Neural cell (in vitro differentiated cells): ENCODE measurements at regions not wholly inside any gene's neighbourhood (a gene's known extent, or its start where the extent isn't known, plus 50 kb on each side); places are given as distances from the start of the nearest gene placed in this dataset.

Experiments
- H2AFZ ChIP-seq: fragments of 200-600, 300-800 bp; sonication (generic), shearing (Covaris generic); 2 replicates; pipeline ENCODE4 v1.6.0; 2014; ENCODE audit warnings: low read depth, mild to moderate bottlenecking, antibody characterized with exemption, low read length, moderate library complexity
- H3F3A ChIP-seq: fragments of 200-600 bp; shearing (Covaris generic); 2 replicates; pipeline ENCODE4 v1.6.1; 2016; ENCODE audit warnings: mild to moderate bottlenecking, moderate library complexity, mixed read lengths, antibody characterized with exemption, low read length; ENCODE audit not compliant: insufficient read depth, poor library complexity, severe bottlenecking
- H3K27ac ChIP-seq: fragments of 200-600, 300-800 bp; sonication (generic), shearing (Covaris generic); 2 replicates; pipeline ENCODE4 v1.5.1; 2014; ENCODE audit warnings: mild to moderate bottlenecking, low read length, moderate library complexity
- H3K27me3 ChIP-seq: fragments of 300-800, 200-600 bp; sonication (generic), shearing (Covaris generic); 2 replicates; pipeline ENCODE4 v1.6.0; 2014; ENCODE audit warnings: mild to moderate bottlenecking, low read depth, low read length, moderate library complexity; ENCODE audit not compliant: insufficient read depth
- H3K36me3 ChIP-seq: fragments of 300-800, 200-600 bp; sonication (generic), shearing (Covaris generic); 2 replicates; pipeline ENCODE4 v1.5.1; 2014; ENCODE audit warnings: mild to moderate bottlenecking, antibody characterized with exemption, low read length, moderate library complexity; ENCODE audit not compliant: insufficient read depth
- H3K4me2 ChIP-seq: fragments of 300-800, 200-600 bp; sonication (generic), shearing (Covaris generic); 2 replicates; pipeline ENCODE4 v1.6.0; 2014; ENCODE audit warnings: mild to moderate bottlenecking, low read length
- H3K4me3 ChIP-seq: fragments of 300-800, 200-600 bp; sonication (generic), shearing (Covaris generic); 2 replicates; pipeline ENCODE4 v1.5.1; 2014; ENCODE audit warnings: mild to moderate bottlenecking, low read length, moderate library complexity
- H3K79me2 ChIP-seq: fragments of 200-600 bp; shearing (Covaris generic); replicated peaks from 2 replicates; pipeline ENCODE4 v1.6.0; 2014; ENCODE audit warnings: mild to moderate bottlenecking, low read length, moderate library complexity; ENCODE audit not compliant: insufficient read depth
- H3K9ac ChIP-seq: fragments of 300-800, 200-600 bp; sonication (generic), shearing (Covaris generic); 2 replicates; pipeline ENCODE4 v1.6.1; 2016; ENCODE audit warnings: mild to moderate bottlenecking, low read length, mixed read lengths
- H3K9me2 ChIP-seq: fragments of 200-600 bp; shearing (Covaris generic); 2 replicates; pipeline ENCODE4 v1.6.1; 2016; ENCODE audit warnings: mild to moderate bottlenecking, low read length, mixed read lengths; ENCODE audit not compliant: insufficient read depth
- H3K9me3 ChIP-seq: fragments of 200-600, 300-800 bp; sonication (generic), shearing (Covaris generic); 2 replicates; pipeline ENCODE4 v1.6.1; 2016; ENCODE audit warnings: mild to moderate bottlenecking, mixed run types, low read length, moderate library complexity, mixed read lengths
- H4K20me1 ChIP-seq: fragments of 200-600 bp; shearing (Covaris generic); 2 replicates; pipeline ENCODE4 v1.6.1; 2016; ENCODE audit warnings: mild to moderate bottlenecking, mixed run types; ENCODE audit not compliant: insufficient read depth
- CTCF ChIP-seq: fragments of 450-650 bp; IDR thresholded peaks from 2 replicates; pipeline ENCODE4 v1.5.1; 2014; ENCODE audit warnings: antibody characterized with exemption, mild to moderate bottlenecking, moderate library complexity; ENCODE audit not compliant: poor library complexity, severe bottlenecking
- EP300 ChIP-seq: fragments of 450-650 bp; conservative IDR thresholded peaks from 2 replicates; pipeline ENCODE4 v1.6.1; 2014; ENCODE audit warnings: antibody characterized with exemption, mild to moderate bottlenecking, moderate library complexity; ENCODE audit not compliant: poor library complexity, severe bottlenecking
- EZH2 ChIP-seq: fragments of 200-600, 300-800 bp; shearing (Covaris generic), sonication (generic); IDR thresholded peaks from 2 replicates; pipeline ENCODE4 v1.6.1; 2014; ENCODE audit warnings: antibody characterized with exemption, low read length, borderline replicate concordance, mild to moderate bottlenecking; ENCODE audit not compliant: insufficient read depth, poor library complexity, severe bottlenecking
- MXI1 ChIP-seq: fragments of 450-650 bp; conservative IDR thresholded peaks from 2 replicates; pipeline ENCODE4 v1.6.1; 2014; ENCODE audit warnings: antibody characterized with exemption, mild to moderate bottlenecking; ENCODE audit not compliant: poor library complexity, severe bottlenecking
- POLR2AphosphoS5 ChIP-seq: IDR thresholded peaks from 2 replicates; pipeline ENCODE4 v1.6.1; 2012
- RAD21 ChIP-seq: fragments of 450-650 bp; conservative IDR thresholded peaks from 2 replicates; pipeline ENCODE4 v1.6.1; 2014; ENCODE audit warnings: antibody characterized with exemption, mild to moderate bottlenecking, moderate library complexity
- REST ChIP-seq: IDR thresholded peaks from 2 replicates; pipeline ENCODE4 v1.6.1; 2012; ENCODE audit warnings: borderline replicate concordance
- SMC3 ChIP-seq: fragments of 450-650 bp; conservative IDR thresholded peaks from 2 replicates; pipeline ENCODE4 v1.6.1; 2014; ENCODE audit warnings: antibody characterized with exemption, mild to moderate bottlenecking, moderate library complexity; ENCODE audit not compliant: poor library complexity
- TAF1 ChIP-seq: IDR thresholded peaks from 2 replicates; pipeline ENCODE4 v1.6.1; 2012; ENCODE audit warnings: low read depth

GRCh38 chr13:61725806-61726205 lies 310.2 kb upstream of the PCDH20 start:
- Histone ChIP-seq H4K20me1 (no peaks in the 10 kb centered on the region), H3K27ac (no peak overlapping the region), H3K36me3 (no peaks in the 10 kb centered on the region), H3K79me2 (no peaks in the 10 kb centered on the region), H3K9ac (no peak overlapping the region), H3K27me3 (no peaks in the 10 kb centered on the region), H3K4me2 (no peak overlapping the region), H2AFZ (no peak overlapping the region), H3F3A (no peaks in the 10 kb centered on the region), H3K9me2 (no peaks in the 10 kb centered on the region), H3K9me3 (no peaks in the 10 kb centered on the region), H3K4me3 (no peak overlapping the region)
- TF ChIP-seq POLR2AphosphoS5 (no peak), CTCF (no peak), EP300 (no peak), EZH2 (no peak), MXI1 (no peak), TAF1 (no peak), REST (no peak), SMC3 (no peak), RAD21 (no peak)

- H4K20me1 ChIP-seq, result no peaks in the 10 kb centered on the region
- no peaks in the 10 kb centered on the region for H3F3A ChIP-seq
- H3K27ac ChIP-seq, result no peak overlapping the region
- no peaks in the 10 kb centered on the region for H3K27me3 ChIP-seq
- no peak overlapping the region for H3K4me3 ChIP-seq
- H2AFZ ChIP-seq, result no peak overlapping the region
- no peak overlapping the region for H3K4me2 ChIP-seq
- no peaks in the 10 kb centered on the region for H3K79me2 ChIP-seq
- no peaks in the 10 kb centered on the region for H3K9me2 ChIP-seq
- H3K9me3 ChIP-seq, result no peaks in the 10 kb centered on the region
- no peak overlapping the region for H3K9ac ChIP-seq
- TF ChIP-seq CTCF, result no peak
- TF ChIP-seq TAF1, result no peak
- no peak for TF ChIP-seq EP300
- TF ChIP-seq RAD21, result no peak
- no peaks in the 10 kb centered on the region for H3K36me3 ChIP-seq
Measured at GRCh38 chr13:61722119-61722518, 306.5 kb upstream of the PCDH20 start.
